ENCODE measurements at regions not wholly inside any gene's neighbourhood (a gene's known extent, or its start where the extent isn't known, plus 50 kb on each side); places are given as distances from the start of the nearest gene placed in this dataset.
A peak's percentile ranks its signal among the peaks of the same experiment; 100 is the strongest.
"Not testable (repeated sequence)": the region's sequence is repeated elsewhere in the genome, so short reads cannot be mapped to it uniquely, and the experiment has no call there.

- not testable (repeated sequence) for H4K12ac ChIP-seq (ENCODE audit: low read depth, low read length); H2BK5ac ChIP-seq (ENCODE audit: low read depth, low read length, poor library complexity); DNase-seq; H3K4me3 ChIP-seq (ENCODE audit: low read depth, low read length); H3K79me2 ChIP-seq (ENCODE audit: control insufficient read depth, insufficient read depth, low read length, poor library complexity); H3K14ac ChIP-seq (ENCODE audit: low read length); H3K4me2 ChIP-seq (ENCODE audit: low read length); H3K9me3 ChIP-seq (ENCODE audit: insufficient read depth, low read depth, low read length); H3K4me1 ChIP-seq (ENCODE audit: control insufficient read depth in 1 of 2, insufficient read depth in 2 of 2, low read length in 2 of 2); H3K23ac ChIP-seq (ENCODE audit: low read length); H3K18ac ChIP-seq (ENCODE audit: low read length); H4K91ac ChIP-seq (ENCODE audit: low read depth, low read length); H3K36me3 ChIP-seq (ENCODE audit: control insufficient read depth in 1 of 2, insufficient read depth in 2 of 2, low read length in 2 of 2); H3K9ac ChIP-seq (ENCODE audit: low read length); H2BK120ac ChIP-seq (ENCODE audit: insufficient read depth, low read length, poor library complexity); H3K4ac ChIP-seq (ENCODE audit: low read depth, low read length); H3K79me1 ChIP-seq (ENCODE audit: low read length); H3K27me3 ChIP-seq (ENCODE audit: insufficient read depth, low read length); H3K27ac ChIP-seq (ENCODE audit: low read depth, low read length); H2BK12ac ChIP-seq (ENCODE audit: low read length); H2AFZ ChIP-seq (ENCODE audit: insufficient read depth, low read length, poor library complexity); H2AK5ac ChIP-seq (ENCODE audit: low read length); H4K8ac ChIP-seq (ENCODE audit: low read depth, low read length)
Observed at GRCh38 chr7:106445366-106445765, 160.6 kb upstream of the NAMPT start.

DNA sequence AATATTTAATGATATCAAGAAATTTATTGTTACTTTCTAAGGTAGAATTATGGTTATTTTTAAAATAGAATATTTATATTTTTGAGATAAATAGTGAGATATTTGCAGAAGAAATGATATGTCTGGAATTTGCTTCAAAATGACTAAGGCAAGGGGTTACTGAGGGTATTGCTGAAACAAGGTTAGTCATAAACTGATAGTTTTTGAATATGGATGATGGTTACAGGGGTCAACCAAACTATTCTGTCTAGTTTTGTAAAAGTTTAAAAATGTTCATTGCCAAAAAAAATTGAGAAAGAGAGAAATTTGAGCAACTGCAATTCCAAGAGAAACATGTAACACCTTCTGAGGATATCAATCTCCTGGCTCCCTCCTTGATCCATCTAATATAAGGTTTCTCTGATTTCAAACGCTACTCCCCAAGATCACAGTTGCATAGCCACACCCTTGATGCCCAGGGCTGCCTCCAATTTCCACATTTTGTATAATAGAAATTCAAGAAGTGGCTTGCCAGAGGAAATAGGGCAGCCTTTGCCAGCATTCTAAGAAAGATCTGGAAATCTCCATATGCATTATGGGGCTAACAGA is 159.4 kb upstream of the NAMPT start:
- no peak overlapping the region for H4K91ac ChIP-seq (ENCODE audit: low read depth, low read length)
- no peak overlapping the region for H4K12ac ChIP-seq (ENCODE audit: low read depth, low read length)
- H2BK120ac ChIP-seq (ENCODE audit: insufficient read depth, low read length, poor library complexity) = no peak overlapping the region
- WGBS (ENCODE audit: extremely low coverage, insufficient coverage, insufficient read length) = no CpG with 5 or more reads among the region's 1 CpG
- no peak overlapping the region for H2BK12ac ChIP-seq (ENCODE audit: low read length)
- no peaks in the 10 kb centered on the region for H3K27me3 ChIP-seq (ENCODE audit: insufficient read depth, low read length)
- H3K18ac ChIP-seq (ENCODE audit: low read length) = no peak overlapping the region
- H3K23ac ChIP-seq (ENCODE audit: low read length) = no peak overlapping the region
- no peaks in the 10 kb centered on the region for H3K79me1 ChIP-seq (ENCODE audit: low read length)
- H3K4me1 ChIP-seq (ENCODE audit: control insufficient read depth in 1 of 2, insufficient read depth in 2 of 2, low read length in 2 of 2) = no peaks in the 10 kb centered on the region
- no peak overlapping the region for H3K9ac ChIP-seq (ENCODE audit: low read length)
- no peak overlapping the region for H2BK5ac ChIP-seq (ENCODE audit: low read depth, low read length, poor library complexity)
- H3K4me2 ChIP-seq (ENCODE audit: low read length) = no peak overlapping the region
- H3K14ac ChIP-seq (ENCODE audit: low read length) = no peak overlapping the region
- no peak overlapping the region for H3K4me3 ChIP-seq (ENCODE audit: low read depth, low read length)
- H2AFZ ChIP-seq (ENCODE audit: insufficient read depth, low read length, poor library complexity) = no peak overlapping the region
- H3K27ac ChIP-seq (ENCODE audit: low read depth, low read length) = no peak overlapping the region
- DNase-seq = peak in 1 of 2 donors; percentile 25
- no peak overlapping the region for H4K8ac ChIP-seq (ENCODE audit: low read depth, low read length)
- no peaks in the 10 kb centered on the region for H3K36me3 ChIP-seq (ENCODE audit: control insufficient read depth in 1 of 2, insufficient read depth in 2 of 2, low read length in 2 of 2)
- no peak overlapping the region for H3K4ac ChIP-seq (ENCODE audit: low read depth, low read length)
- H2AK5ac ChIP-seq (ENCODE audit: low read length) = no peak overlapping the region
- H3K79me2 ChIP-seq (ENCODE audit: control insufficient read depth, insufficient read depth, low read length, poor library complexity) = no peaks in the 10 kb centered on the region
- H3K9me3 ChIP-seq (ENCODE audit: insufficient read depth, low read depth, low read length) = peaks cover 2% of the 10 kb centered on the region

- H3K27me3 ChIP-seq (ENCODE audit: insufficient read depth, low read length) = no peaks in the 10 kb centered on the region
- H3K9me3 ChIP-seq (ENCODE audit: insufficient read depth, low read depth, low read length) = no peaks in the 10 kb centered on the region
- H2AK5ac ChIP-seq (ENCODE audit: low read length) = no peak overlapping the region
- no peaks in the 10 kb centered on the region for H3K4me1 ChIP-seq (ENCODE audit: control insufficient read depth in 1 of 2, insufficient read depth in 2 of 2, low read length in 2 of 2)
- H4K12ac ChIP-seq (ENCODE audit: low read depth, low read length) = no peak overlapping the region
- H2BK12ac ChIP-seq (ENCODE audit: low read length) = no peak overlapping the region
- H3K23ac ChIP-seq (ENCODE audit: low read length) = no peak overlapping the region
- no peak overlapping the region for H2BK120ac ChIP-seq (ENCODE audit: insufficient read depth, low read length, poor library complexity)
- H4K8ac ChIP-seq (ENCODE audit: low read depth, low read length) = no peak overlapping the region
- no CpG with 5 or more reads among the region's 4 CpGs for WGBS (ENCODE audit: extremely low coverage, insufficient coverage, insufficient read length)
- no peak overlapping the region for H3K4me2 ChIP-seq (ENCODE audit: low read length)
- H3K27ac ChIP-seq (ENCODE audit: low read depth, low read length) = no peak overlapping the region
- no peak overlapping the region for H2BK5ac ChIP-seq (ENCODE audit: low read depth, low read length, poor library complexity)
- H3K79me1 ChIP-seq (ENCODE audit: low read length) = no peaks in the 10 kb centered on the region
- H3K9ac ChIP-seq (ENCODE audit: low read length) = no peak overlapping the region
- no peaks in the 10 kb centered on the region for H3K36me3 ChIP-seq (ENCODE audit: control insufficient read depth in 1 of 2, insufficient read depth in 2 of 2, low read length in 2 of 2)
- no peak overlapping the region for H3K14ac ChIP-seq (ENCODE audit: low read length)
- no peak overlapping the region for H3K18ac ChIP-seq (ENCODE audit: low read length)
- H3K79me2 ChIP-seq (ENCODE audit: control insufficient read depth, insufficient read depth, low read length, poor library complexity) = no peaks in the 10 kb centered on the region
- H2AFZ ChIP-seq (ENCODE audit: insufficient read depth, low read length, poor library complexity) = no peak overlapping the region
- peak; percentile 62 to 85 for DNase-seq
- no peak overlapping the region for H3K4ac ChIP-seq (ENCODE audit: low read depth, low read length)
- no peak overlapping the region for H4K91ac ChIP-seq (ENCODE audit: low read depth, low read length)
- no peak overlapping the region for H3K4me3 ChIP-seq (ENCODE audit: low read depth, low read length)
Observed at GRCh38 chr7:106443156-106443555, 158.4 kb upstream of the NAMPT start.

DNA sequence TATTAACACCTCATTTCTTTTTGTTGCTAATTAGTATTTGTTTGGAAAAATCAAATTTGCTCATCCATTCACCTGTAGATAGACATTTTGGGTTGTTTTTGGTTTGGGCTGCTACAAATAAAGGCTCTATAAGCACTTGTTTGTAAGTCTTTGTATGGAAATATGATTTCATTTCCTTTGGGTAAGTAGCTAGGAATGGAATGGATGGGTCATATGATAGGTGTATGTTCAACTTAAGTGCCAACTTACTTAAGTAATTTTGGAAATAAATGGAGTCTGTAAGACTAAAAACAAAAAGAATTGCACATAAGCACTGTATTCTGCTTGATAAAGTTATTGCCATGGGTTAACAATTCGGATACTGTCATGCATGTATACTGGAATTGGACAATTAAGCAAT is 157.7 kb upstream of the NAMPT start:
- Histone ChIP-seq H2BK12ac (ENCODE audit: low read length) (no peak overlapping the region), H3K9me3 (ENCODE audit: insufficient read depth, low read depth, low read length) (no peaks in the 10 kb centered on the region), H3K4me1 (ENCODE audit: control insufficient read depth in 1 of 2, insufficient read depth in 2 of 2, low read length in 2 of 2) (no peaks in the 10 kb centered on the region), H3K27me3 (ENCODE audit: insufficient read depth, low read length) (no peaks in the 10 kb centered on the region), H3K4ac (ENCODE audit: low read depth, low read length) (no peak overlapping the region), H3K79me2 (ENCODE audit: control insufficient read depth, insufficient read depth, low read length, poor library complexity) (no peaks in the 10 kb centered on the region), H3K14ac (ENCODE audit: low read length) (no peak overlapping the region), H4K8ac (ENCODE audit: low read depth, low read length) (no peak overlapping the region), H2BK5ac (ENCODE audit: low read depth, low read length, poor library complexity) (no peak overlapping the region), H3K36me3 (ENCODE audit: control insufficient read depth in 1 of 2, insufficient read depth in 2 of 2, low read length in 2 of 2) (no peaks in the 10 kb centered on the region), H4K91ac (ENCODE audit: low read depth, low read length) (no peak overlapping the region), H3K9ac (ENCODE audit: low read length) (no peak overlapping the region), H2BK120ac (ENCODE audit: insufficient read depth, low read length, poor library complexity) (no peak overlapping the region), H3K4me2 (ENCODE audit: low read length) (no peak overlapping the region), H3K4me3 (ENCODE audit: low read depth, low read length) (no peak overlapping the region), H3K18ac (ENCODE audit: low read length) (no peak overlapping the region), H4K12ac (ENCODE audit: low read depth, low read length) (no peak overlapping the region), H3K23ac (ENCODE audit: low read length) (no peak overlapping the region), H3K27ac (ENCODE audit: low read depth, low read length) (no peak overlapping the region), H3K79me1 (ENCODE audit: low read length) (no peaks in the 10 kb centered on the region), H2AK5ac (ENCODE audit: low read length) (no peak overlapping the region), H2AFZ (ENCODE audit: insufficient read depth, low read length, poor library complexity) (no peak overlapping the region)
- DNase-seq = no peak
- no CpG with 5 or more reads among the region's 1 CpG for WGBS (ENCODE audit: extremely low coverage, insufficient coverage, insufficient read length)
